ENCODE measurements at regions not wholly inside any gene's neighbourhood (a gene's known extent, or its start where the extent isn't known, plus 50 kb on each side); places are given as distances from the start of the nearest gene placed in this dataset.

- TF ChIP-seq REST (IDR thresholded peaks at IDR 0.05; ENCODE audit: insufficient read depth in 1 of 2, low read depth in 2 of 2, low read length in 1 of 2) (no peak), SIN3A (IDR thresholded peaks at IDR 0.05; ENCODE audit: borderline replicate concordance, insufficient read depth, low read depth, low read length) (no peak), CTCF (IDR thresholded peaks at IDR 0.05) (no peak), POLR2AphosphoS5 (IDR thresholded peaks at IDR 0.05; ENCODE audit: low read depth, low read length) (no peak), TCF7L2 (IDR thresholded peaks at IDR 0.05; ENCODE audit: low read depth, low read length) (no peak)
- H3K4me3 ChIP-seq (ENCODE audit: low read depth in 2 of 2, low read length in 2 of 2): no peak overlapping the region
- no peak overlapping the region for H3K27ac ChIP-seq (ENCODE audit: low read length)
- ChIA-PET POLR2A (no interaction called here), CTCF (no interaction called here)
- intact Hi-C loops (cut with micrococcal nuclease; ENCODE audit: unreplicated experiment): no loop called here
- in situ Hi-C loops (cut with HindIII; ENCODE audit: low pct_unique_long_range_greater_than_20kb, low sequenced_read_pairs): no loop called here
- no peaks in the 10 kb centered on the region for H3K36me3 ChIP-seq (ENCODE audit: control insufficient read depth, insufficient read depth, low read length)
- H3K4me1 ChIP-seq (ENCODE audit: control insufficient read depth, insufficient read depth, low read length): no peaks in the 10 kb centered on the region
- no peaks in the 10 kb centered on the region for H3K9me3 ChIP-seq (ENCODE audit: control insufficient read depth, insufficient read depth, low read depth, low read length)
- H3K27me3 ChIP-seq (ENCODE audit: control insufficient read depth, insufficient read depth, low read length): no peaks in the 10 kb centered on the region
- ATAC-seq: no peak
- no TSS peak for BruUV-seq (replicated peaks)
- no peak for DNase-seq (ENCODE audit: low read depth, low spot score)
These were observed 1056.4 kb downstream of the GALC start for GRCh38 chr14:86936556-86936955.

- Histone ChIP-seq H3K27me3 (ENCODE audit: control insufficient read depth, insufficient read depth, low read length) (no peaks in the 10 kb centered on the region), H3K4me3 (ENCODE audit: low read depth in 2 of 2, low read length in 2 of 2) (no peak overlapping the region), H3K36me3 (ENCODE audit: control insufficient read depth, insufficient read depth, low read length) (no peaks in the 10 kb centered on the region), H3K4me1 (ENCODE audit: control insufficient read depth, insufficient read depth, low read length) (no peaks in the 10 kb centered on the region), H3K9me3 (ENCODE audit: control insufficient read depth, insufficient read depth, low read depth, low read length) (no peaks in the 10 kb centered on the region), H3K27ac (ENCODE audit: low read length) (no peak overlapping the region)
- in situ Hi-C loops (cut with HindIII; ENCODE audit: low pct_unique_long_range_greater_than_20kb, low sequenced_read_pairs): no loop called here
- CTCF ChIA-PET: no interaction called here
- TF ChIP-seq CTCF (IDR thresholded peaks at IDR 0.05) (no peak), TCF7L2 (IDR thresholded peaks at IDR 0.05; ENCODE audit: low read depth, low read length) (no peak), POLR2AphosphoS5 (IDR thresholded peaks at IDR 0.05; ENCODE audit: low read depth, low read length) (no peak), SIN3A (IDR thresholded peaks at IDR 0.05; ENCODE audit: borderline replicate concordance, insufficient read depth, low read depth, low read length) (no peak), REST (IDR thresholded peaks at IDR 0.05; ENCODE audit: insufficient read depth in 1 of 2, low read depth in 2 of 2, low read length in 1 of 2) (no peak)
- no TSS peak for BruUV-seq (replicated peaks)
- intact Hi-C loops (cut with micrococcal nuclease; ENCODE audit: unreplicated experiment): no loop called here
- no peak for ATAC-seq
- DNase-seq (ENCODE audit: low read depth, low spot score): no peak
- POLR2A ChIA-PET: no interaction called here
These were observed 1057.6 kb downstream of the GALC start for GRCh38 chr14:86935241-86935885.

All from Panc1 (cell line).